Testis (tissue), 2 donors: ENCODE measurements at regions not wholly inside any gene's neighbourhood (a gene's known extent, or its start where the extent isn't known, plus 50 kb on each side); places are given as distances from the start of the nearest gene placed in this dataset.

Experiments used
- DNase-seq: peaks from one replicate; pipeline ENCODE4 v3.0.0-alpha.2; 2019
- H3K27ac ChIP-seq, 2 donors: fragments of 200-600 bp; sonication (generic); one replicate each; pipeline ENCODE4 v1.5.1; 2019
- H3K27me3 ChIP-seq: fragments of 200-600 bp; sonication (generic); one replicate; pipeline ENCODE4 v1.5.1; 2019
- H3K36me3 ChIP-seq: fragments of 200-600 bp; sonication (generic); one replicate; pipeline ENCODE4 v1.5.1; 2017; ENCODE audit warnings: low read depth; ENCODE audit errors: missing control alignments
- H3K4me1 ChIP-seq: fragments of 200-600 bp; sonication (generic); one replicate; pipeline ENCODE4 v1.5.1; 2019
- H3K4me3 ChIP-seq, 2 donors: fragments of 200-600 bp; sonication (generic); one replicate each; pipeline ENCODE4 v1.5.1; 2017 to 2019
- H3K9me3 ChIP-seq: fragments of 200-600 bp; sonication (generic); one replicate; pipeline ENCODE4 v1.5.1; 2017
- CTCF ChIP-seq, 3 experiments: fragments of 450-650 bp in 2 of 3; fragments of 200-600 bp in 1 of 3; sonication (generic) in 1 of 3; IDR thresholded peaks; one replicate each; pipeline ENCODE4 v1.5.1; 2016 to 2019; ENCODE audit warnings: antibody characterized with exemption in 3 of 3, mild to moderate bottlenecking in 2 of 3, moderate library complexity in 1 of 3
- POLR2A ChIP-seq: fragments of 450-650 bp; IDR thresholded peaks from one replicate; pipeline ENCODE4 v1.6.1; 2017; ENCODE audit warnings: antibody characterized with exemption, mild to moderate bottlenecking, moderate library complexity
- WGBS, 2 donors: methylation state at CpG; one replicate each; pipeline ENCODE4 v1.1.5; 2018; 5-methylcytosine and 5-hydroxymethylcytosine counted together
- intact Hi-C: fragments of 100-400 bp; cut with DNase I; formaldehyde crosslinking; loops from one replicate; pipeline ENCODE4 v1.15.1; 2023; ENCODE audit warnings: low total_unique reads

- H3K4me3 ChIP-seq, result no peak overlapping the region
- H3K36me3 ChIP-seq, result no peaks in the 10 kb centered on the region
- DNase-seq, result no peak
- H3K9me3 ChIP-seq, result no peaks in the 10 kb centered on the region
- H3K27me3 ChIP-seq, result no peaks in the 10 kb centered on the region
- TF ChIP-seq POLR2A (no peak), CTCF (IDR thresholded peaks at IDR 0.05) (no peak)
- intact Hi-C loops, result no loop called here
- no peaks in the 10 kb centered on the region for H3K4me1 ChIP-seq
- WGBS, 2 donors, result 83 to 88% methylated on average over 3 of the region's 3 CpGs
- no peak overlapping the region for H3K27ac ChIP-seq
Measured at GRCh38 chr7:115680921-115681320, 349.6 kb downstream of the TFEC start.

GRCh38 chr7:115679976-115680375 lies 350.6 kb downstream of the TFEC start:
- no peaks in the 10 kb centered on the region for H3K4me1 ChIP-seq
- peak; percentile 50 for DNase-seq

GRCh38 chr7:115679423-115679822 lies 351.1 kb downstream of the TFEC start:
- Histone ChIP-seq H3K36me3 (no peaks in the 10 kb centered on the region), H3K4me1 (no peaks in the 10 kb centered on the region), H3K4me3 (no peak overlapping the region), H3K27ac (no peak overlapping the region), H3K27me3 (no peaks in the 10 kb centered on the region), H3K9me3 (no peaks in the 10 kb centered on the region)
- DNase-seq, result no peak
- 88 to 92% methylated on average over 4 of the region's 4 CpGs for WGBS, 2 donors
- intact Hi-C loops, result no loop called here
- TF ChIP-seq POLR2A (no peak), CTCF (IDR thresholded peaks at IDR 0.05) (no peak)

More at GRCh38 chr7:115679976-115680375, 350.6 kb downstream of the TFEC start:
- Histone ChIP-seq H3K27me3 (no peaks in the 10 kb centered on the region), H3K36me3 (no peaks in the 10 kb centered on the region), H3K9me3 (no peaks in the 10 kb centered on the region), H3K4me3 (no peak overlapping the region), H3K27ac (no peak overlapping the region)
- 59 to 72% methylated on average over 2 of the region's 2 CpGs for WGBS, 2 donors
- TF ChIP-seq CTCF (IDR thresholded peaks at IDR 0.05), result peak in 2 of 3 experiments; percentile 21 to 26
- TF ChIP-seq POLR2A, result no peak
- intact Hi-C loops, result no loop called here

GRCh38 chr7:115678086-115678982 lies 352.2 kb downstream of the TFEC start:
- 41 to 42% methylated on average over 12 of the region's 12 CpGs for WGBS, 2 donors
- H3K4me1 ChIP-seq, result no peaks in the 10 kb centered on the region
- no peak overlapping the region for H3K27ac ChIP-seq
- H3K4me3 ChIP-seq, result no peak overlapping the region
- DNase-seq, result peak; percentile 54
- no peaks in the 10 kb centered on the region for H3K9me3 ChIP-seq
- no peak for TF ChIP-seq POLR2A
- no peak for TF ChIP-seq CTCF (IDR thresholded peaks at IDR 0.05)
- H3K36me3 ChIP-seq, result no peaks in the 10 kb centered on the region
- intact Hi-C loops, result no loop called here
- H3K27me3 ChIP-seq, result no peaks in the 10 kb centered on the region

GRCh38 chr7:115676707-115677106 lies 353.9 kb downstream of the TFEC start:
- no peaks in the 10 kb centered on the region for H3K9me3 ChIP-seq
- no peak overlapping the region for H3K27ac ChIP-seq
- intact Hi-C loops, result no loop called here
- no peaks in the 10 kb centered on the region for H3K36me3 ChIP-seq
- no peak for DNase-seq
- H3K4me3 ChIP-seq, result no peak overlapping the region
- TF ChIP-seq CTCF (IDR thresholded peaks at IDR 0.05) (no peak), POLR2A (no peak)
- no peaks in the 10 kb centered on the region for H3K4me1 ChIP-seq
- WGBS, 2 donors, result 80 to 85% methylated on average over 3 of the region's 3 CpGs
- no peaks in the 10 kb centered on the region for H3K27me3 ChIP-seq
